IPS DF 4.7 (cell line): ENCODE measurements at regions not wholly inside any gene's neighbourhood (a gene's known extent, or its start where the extent isn't known, plus 50 kb on each side); places are given as distances from the start of the nearest gene placed in this dataset.
"Not testable (repeated sequence)": the region's sequence is repeated elsewhere in the genome, so short reads cannot be mapped to it uniquely, and the experiment has no call there.

Source experiments
- DNase-seq: peaks from one replicate; pipeline ENCODE4 v3.0.0-alpha.2; 2013; ENCODE audit warnings: low spot score; ENCODE audit errors: extremely low read depth

DNA sequence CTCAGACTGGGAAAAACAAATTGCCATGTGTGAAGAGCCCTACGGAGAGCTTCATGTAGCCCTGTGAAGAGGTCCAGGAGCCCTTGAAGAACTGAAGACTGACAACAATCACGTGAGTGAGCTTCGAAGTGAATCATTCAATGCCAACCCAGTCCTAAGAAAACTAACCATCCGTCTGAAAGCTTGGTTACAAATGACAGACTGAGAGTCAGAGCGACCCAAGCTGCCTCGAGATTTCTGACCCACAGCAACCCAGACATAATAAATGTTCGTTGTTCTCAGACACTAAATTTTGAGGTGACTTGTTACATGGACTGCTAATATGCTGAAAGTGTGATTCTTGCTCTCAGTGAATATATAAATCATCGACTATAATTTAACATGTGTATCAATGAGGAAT is 987.2 kb upstream of the ROBO1 start:
- no peak for DNase-seq

DNA sequence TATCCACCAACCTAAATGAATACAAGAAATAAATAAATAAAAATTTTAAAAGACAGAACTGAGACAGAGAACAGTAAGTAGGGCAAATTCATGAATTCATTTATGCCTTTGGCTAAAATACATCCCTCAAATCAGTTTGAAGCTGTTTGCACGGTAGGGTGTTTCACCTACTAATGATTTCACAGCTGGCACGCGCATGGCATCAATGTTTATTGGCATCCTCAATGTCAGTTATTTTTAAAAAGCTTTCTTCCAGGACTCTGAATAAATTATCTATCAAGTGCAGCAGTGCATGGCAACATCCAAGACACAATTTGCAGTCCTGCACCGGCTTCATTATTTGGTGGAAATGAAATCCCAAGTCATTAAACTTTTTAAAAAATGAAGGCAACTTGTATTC is 985.2 kb upstream of the ROBO1 start:
- no peak for DNase-seq

DNA sequence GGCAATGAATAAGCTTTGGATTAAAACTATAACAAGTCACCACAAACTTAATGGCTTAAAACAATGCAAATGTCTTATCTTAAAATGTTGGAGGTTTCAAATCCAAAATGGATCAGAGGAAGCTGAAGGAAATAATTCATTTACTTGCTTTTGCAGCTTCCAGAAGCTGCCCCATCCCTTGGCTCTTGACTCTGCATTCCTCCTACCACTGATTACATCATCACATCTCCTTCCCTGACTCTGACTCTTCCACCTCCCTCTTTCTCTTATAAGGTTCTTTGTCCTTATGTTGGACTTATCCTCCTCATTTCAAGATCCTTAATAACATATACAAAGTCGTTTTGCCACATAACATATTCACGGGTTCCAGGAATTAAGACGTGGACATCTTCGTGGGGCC is 982.8 kb upstream of the ROBO1 start:
- no peak for DNase-seq

DNA sequence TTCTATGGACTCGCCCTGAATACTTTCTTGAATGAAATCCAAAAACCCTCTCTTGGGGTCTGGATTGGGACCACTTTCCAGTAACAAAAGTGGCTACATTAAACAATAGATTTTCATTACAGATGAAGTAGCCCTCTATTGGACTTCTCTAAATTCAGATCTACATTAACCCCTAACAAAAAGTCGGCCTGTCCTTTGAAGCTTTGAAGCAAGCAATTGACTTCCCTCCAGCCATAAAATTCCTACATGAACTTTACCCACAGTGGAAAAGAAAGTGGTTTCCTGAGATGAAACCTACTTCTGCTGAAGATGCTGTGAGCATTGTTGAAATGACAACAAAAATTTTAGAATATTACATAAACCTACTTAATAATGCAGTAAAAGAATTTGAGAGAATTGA is 967.1 kb upstream of the ROBO1 start:
- DNase-seq: no peak

DNA sequence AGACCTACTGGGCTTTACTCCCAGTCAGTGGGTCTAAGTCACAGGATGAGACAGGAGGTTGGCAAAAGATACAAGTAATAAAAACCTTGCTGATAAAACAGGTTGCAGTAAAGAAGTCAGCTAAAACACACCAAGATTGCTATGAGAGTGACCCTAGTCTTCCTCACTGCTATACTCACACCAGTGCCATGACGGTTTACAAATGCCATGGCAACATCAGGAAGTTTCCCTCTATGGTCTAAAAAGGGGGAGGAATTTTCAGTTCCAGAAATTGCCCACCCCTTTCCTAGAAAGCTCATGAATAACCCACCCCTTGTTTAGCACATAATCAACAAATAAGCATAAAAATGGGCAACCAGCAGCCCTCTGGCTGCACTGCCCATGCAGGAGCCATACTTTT is 966.7 kb upstream of the ROBO1 start:
- no peak for DNase-seq

DNA sequence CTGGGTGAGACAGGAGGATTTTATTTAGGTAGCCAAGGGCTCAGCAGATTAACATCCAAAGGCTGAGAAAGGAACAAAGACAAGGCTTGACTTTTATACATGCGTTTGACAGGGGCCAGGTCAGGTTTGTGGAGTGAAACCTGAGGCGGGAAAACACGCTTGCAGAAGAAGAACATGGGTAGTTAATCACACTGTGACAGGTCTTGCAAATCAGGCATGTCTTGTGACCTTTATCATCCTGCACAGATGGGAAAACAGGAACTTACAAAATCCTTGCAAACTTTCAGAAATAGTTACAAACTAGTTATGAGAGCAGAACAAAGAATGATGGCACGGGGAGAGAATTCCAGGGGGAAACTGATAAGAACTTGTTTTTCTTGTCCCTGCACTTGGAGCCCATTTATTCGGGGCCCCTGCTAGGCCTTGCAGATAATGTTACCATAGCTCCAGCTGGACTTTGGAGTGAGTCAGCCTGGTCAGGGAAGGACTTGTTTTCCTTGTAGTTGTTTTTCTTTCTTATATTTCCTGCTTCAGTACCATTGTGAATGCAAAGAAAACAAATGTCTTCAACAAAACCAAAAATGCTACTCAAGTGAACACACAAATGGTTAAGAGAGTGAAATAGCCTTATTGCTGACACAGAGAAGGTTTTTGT is 965.9 kb upstream of the ROBO1 start:
- DNase-seq: no peak

DNA sequence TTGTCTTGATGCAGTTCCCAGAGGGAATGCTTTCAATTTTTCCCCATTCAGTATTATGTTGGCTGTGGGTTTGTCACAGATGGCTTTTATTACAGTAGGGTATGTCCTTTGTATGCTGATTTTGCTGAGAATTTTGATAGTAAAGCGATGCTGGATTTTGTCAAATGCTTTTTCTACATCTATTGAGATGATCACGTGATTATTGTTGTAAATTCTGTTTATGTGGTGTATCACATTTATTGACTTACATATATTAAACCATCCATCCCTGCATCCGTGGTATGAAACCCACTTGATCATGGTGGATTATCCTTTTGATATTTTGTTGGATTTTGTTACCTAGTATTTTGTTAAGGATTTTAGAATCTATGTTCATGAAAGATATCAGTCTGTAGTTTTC is 959.8 kb upstream of the ROBO1 start:
- not testable (repeated sequence) for DNase-seq

DNA sequence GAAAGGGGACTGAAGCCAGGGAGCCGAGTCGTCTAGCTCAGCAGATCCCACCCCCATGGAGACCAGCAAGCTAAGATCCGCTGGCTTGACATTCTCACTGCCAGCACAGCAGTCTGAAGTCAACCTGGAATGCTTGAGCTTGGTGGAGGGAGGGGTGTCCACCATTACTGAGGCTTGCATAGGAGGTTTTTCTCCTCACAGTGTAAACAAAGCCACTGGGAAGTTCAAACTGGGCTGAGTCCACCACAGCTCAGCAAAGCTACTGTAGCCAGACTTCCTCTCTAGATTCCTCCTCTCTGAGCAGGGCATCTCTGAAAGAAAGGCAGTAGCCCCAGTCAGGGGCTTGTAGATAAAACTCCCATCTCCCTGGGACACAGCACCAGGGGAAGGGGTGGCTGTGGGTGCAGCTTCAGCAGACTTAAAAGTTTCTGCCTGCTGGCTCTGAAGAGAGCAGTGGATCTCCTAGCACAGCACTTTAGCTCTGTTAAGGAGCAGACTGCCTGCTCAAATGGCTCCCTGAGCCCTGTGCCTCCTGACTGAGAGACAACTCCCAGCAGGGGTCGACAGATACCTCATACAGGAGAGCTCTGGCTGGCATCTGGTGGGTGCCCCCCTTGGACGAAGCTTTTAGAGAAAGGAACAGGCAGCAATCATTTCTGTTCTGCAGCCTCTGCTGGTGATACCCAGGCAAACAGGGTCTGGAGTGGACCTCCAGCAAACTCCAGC is 942.0 kb upstream of the ROBO1 start:
- not testable (repeated sequence) for DNase-seq

DNA sequence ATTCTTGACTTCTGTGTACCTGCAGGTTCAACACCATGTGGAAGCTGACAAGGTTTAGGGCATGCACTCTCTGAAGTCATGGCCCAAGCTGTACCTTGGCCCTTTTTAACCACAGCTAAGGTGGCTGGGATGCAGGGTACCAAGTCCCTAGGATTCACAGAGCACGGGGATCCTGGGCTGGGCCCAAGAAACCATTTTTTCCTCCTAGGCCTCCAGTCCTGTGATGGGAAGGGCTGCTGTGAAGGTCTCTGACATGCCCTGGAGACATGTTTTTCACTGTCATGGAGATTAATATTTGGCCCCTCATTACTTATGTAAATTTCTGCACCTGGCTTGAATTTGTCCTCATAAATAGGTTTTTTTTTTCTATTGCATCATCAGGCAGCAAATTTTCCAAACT is 937.5 kb upstream of the ROBO1 start:
- DNase-seq: no peak

DNA sequence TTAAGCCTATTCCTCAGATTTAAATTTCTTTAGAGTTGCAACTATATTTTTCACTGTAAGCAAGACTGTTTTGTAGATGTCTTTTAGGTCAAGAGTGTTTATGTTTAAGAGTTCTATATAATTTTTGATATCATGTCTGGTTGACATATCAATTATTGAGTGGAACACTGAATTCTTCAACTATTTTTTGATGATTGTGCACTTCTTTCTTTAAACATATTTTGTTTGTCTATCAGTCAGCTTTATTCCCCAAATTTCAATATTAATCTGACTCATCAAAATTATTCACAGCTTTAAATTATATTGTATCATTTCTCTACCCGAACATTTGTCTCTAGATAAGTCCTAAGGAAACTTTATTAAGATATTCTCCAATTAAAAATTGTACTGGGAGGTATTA is 933.6 kb upstream of the ROBO1 start:
- DNase-seq: no peak

DNA sequence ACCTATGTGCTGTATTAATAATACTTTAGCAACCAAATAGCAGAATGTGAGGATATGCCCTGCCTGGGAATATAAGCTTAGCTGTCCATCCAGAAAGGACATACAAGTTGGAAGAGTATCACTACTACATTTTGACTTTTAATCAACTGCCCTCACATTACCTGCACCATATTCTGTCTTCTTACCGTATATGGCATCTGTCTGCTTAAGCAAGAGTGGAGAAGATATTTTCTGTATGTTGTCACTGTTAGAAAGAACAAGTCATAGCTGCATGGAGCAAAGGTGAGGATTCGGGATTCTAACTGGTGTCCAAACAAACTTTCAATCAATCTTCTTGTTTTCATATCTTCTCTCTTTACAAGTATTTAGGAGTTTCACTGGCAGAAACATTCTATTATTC is 929.5 kb upstream of the ROBO1 start:
- DNase-seq: no peak

DNA sequence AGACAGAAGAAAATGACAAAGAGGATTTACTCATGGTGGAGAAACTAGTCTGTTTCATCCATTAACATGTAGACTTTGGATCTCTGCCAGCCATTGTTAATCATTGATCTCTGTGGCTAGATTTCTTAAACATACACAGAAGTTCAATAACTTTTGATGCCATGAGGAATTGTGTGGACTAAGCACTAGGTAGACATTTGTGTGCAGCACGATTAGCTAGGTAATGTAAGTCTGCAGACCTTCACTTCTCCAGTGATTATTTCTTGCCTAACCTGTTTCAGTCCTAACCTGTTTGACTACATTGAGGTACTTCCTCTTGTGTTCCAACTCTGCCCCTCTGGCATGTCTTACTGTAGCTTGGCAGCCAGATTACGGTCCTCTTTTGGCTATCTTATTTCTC is 928.5 kb upstream of the ROBO1 start:
- no peak for DNase-seq

DNA sequence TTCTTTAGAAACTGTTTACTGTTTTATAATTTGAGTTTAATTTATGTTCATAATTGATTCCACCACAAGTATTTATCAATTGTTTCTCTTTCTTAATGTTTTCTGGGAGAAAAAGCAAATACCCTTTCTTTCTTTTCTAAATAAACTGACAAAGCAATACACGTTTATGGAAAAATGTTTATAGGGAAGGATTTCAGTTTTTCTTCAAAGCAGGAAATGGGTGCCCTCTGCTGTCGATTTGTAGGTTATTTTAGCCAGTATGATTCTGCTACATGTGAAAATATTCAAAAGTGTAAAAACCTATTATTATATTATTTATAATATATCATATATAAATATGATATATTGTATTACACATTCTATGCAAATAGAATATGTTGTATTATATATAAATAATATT is 921.0 kb upstream of the ROBO1 start:
- DNase-seq: no peak

DNA sequence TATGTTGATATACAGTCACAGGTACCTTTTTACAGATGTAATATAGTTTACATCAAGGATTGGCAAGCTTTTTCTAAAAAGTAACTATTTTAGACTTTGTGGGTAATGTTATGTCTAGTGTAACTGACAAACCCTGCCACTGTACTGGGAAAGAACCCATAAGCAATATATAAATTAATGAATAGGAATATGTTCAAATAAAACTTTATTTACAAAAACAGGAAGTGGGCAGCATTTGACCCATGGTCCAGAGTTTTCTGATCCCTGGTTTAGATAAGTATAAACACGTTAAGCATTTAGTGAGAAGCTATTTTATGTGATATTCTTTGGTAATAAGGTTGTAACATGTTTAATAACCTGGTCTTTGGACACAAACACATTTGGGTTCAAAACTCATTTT is 915.2 kb upstream of the ROBO1 start:
- no peak for DNase-seq

DNA sequence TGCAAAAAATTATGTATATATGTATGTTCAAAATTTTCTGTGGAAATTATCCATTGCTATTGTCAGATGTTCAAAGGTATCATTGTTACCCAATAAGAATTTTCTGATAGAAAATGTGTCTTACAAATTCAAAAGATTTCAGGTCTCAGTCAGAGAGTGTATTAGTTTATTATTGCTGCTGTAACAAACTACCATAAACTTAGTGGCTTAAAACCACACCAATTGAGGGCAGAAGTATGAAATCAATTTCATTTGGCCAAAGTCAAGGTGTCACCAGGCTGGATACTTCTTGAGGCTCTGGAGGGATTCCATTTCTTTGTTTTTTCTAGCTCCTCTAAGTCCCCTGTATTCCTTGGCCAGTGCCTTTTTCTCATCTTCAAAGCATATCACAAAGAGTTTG is 914.4 kb upstream of the ROBO1 start:
- no peak for DNase-seq

DNA sequence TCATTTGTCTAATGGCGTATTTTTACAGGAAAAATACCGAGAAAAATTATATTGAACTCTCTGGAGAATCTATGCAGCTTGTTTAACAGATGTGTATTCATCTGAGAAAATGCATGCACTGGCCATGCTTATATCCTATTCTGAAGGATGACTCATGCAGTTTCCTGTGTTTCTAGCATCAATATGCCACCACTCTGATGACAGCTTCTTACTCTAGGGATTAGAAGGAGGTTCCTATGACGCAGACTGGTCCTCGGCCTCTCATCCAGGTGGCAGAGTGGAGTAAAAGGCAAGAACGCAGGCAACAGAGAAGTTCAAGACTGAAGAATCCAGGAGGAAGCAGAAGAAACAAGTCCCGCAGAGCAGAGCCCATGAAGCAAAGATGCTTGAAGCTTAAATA is 910.0 kb upstream of the ROBO1 start:
- DNase-seq: no peak

DNA sequence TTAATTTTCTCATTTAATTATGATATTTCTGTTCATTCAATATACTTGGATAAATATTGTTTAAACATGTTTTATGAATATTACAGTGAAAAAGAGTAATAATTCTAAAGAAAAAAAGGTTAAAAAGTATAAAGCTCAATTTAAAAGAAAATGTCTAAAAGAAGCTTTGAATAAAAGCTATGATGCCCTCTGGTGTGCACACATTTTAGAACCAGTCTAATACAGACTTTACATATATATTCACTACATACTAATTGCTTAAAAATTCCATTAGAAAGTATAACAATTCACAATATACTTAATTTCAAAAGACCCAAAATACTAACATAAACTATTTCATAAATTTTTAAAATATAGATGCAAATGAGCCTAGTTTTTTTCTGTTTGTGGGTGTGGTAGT is 909.1 kb upstream of the ROBO1 start:
- no peak for DNase-seq

DNA sequence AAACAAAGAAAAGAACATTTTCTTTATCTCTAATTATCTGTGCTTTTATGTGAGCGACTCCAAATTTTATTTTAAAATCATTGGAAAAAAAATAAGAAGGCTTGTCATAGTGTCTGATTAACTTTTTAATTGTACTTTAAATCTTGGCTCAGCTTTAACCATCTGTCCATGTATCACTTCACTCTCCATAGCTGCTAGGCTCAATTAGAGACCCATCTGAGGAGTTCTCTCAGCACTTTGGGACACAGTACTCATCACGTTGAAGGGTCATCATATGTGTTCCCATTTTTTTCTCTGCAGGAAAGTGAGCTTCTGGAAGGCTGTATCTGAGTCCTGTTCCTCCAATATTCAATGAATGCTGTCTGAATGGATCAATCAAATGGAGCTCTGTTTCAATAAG is 908.5 kb upstream of the ROBO1 start:
- no peak for DNase-seq

DNA sequence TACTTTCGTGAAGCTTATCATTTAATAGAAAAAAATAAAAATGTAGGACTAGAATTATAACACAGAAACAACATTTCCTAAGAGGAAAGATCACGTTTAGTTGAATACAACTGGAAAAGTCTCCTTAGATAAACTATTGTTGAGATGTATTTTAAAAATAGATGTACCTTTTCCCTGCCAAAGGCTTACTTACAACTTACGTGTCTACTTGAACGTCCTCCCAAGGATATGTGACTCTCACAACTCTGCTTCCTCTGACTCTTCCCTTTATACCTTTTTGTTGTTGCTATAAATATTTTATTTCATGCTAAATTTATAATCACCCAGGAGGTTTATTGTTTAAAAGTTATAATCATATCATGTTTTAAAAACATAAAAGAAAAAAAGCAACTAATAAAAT is 908.0 kb upstream of the ROBO1 start:
- DNase-seq: no peak

DNA sequence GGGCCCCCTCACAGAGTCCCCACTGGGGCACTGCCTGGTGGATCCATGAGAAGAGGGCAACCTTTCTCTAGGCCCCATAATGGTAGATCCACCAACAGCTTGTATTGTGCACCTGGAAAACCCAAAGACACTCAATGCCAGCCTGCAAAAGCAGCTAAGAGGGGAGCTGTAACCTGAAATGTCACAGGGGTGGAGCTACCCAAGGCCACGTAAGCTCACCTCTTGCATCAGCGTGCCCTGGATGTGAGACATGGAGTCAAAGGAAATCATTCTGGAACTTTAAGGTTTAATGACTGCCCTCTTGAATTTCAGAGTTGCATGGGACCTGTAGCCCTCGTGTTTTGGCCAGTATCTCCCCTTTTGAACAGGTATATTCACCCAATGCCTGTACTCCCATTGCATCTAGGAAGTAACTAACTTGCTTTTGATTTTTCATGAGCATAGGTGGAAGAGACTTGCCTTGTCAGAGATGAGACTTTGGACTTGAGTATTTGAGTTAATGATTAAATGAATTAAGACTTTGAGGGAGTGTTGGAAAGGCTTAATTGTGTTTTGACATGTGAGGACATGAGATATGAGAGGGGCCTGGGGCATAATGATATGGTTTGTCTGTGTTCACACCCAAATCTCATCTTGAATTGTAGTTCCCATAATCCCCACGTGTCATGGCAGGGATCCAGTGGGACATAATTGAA is 900.9 kb upstream of the ROBO1 start:
- no peak for DNase-seq

DNA sequence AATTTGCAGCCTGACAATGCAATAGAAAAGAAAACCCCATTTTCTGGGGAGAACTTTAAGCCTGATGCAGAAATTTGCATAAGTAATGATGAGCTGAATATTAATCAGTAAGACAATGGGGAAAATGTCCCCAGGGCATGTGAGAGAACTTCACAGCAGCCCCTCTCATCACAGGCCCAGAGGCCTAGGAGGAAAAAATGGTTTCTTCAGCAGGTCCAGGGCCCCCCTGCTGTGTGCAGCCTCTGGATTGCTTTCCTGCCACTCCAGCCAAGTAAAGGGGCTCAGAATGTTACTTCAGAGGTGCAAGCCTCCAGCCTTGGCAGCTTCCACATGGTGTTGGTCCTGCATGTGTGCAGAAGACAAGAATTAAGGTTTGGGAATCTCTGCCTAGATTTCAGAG is 900.3 kb upstream of the ROBO1 start:
- DNase-seq: no peak

DNA sequence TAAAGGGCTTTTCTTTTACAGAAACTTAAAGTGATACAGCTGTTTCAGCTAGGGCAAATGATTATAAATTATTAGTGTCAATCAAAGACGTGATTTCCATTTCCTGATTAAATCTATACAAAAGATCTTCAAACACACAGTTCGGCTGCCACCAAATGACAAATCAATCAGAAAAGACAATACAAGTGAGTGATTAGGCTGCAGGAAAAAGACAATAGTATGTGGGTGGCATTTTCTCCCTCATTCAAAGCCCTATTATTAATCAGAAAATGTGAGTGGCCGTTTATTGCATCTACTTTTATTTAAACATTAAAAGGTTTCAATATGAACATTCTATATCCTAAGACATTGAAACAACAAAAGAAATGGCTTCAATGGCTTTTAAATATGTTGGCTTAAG is 895.6 kb upstream of the ROBO1 start:
- no peak for DNase-seq

DNA sequence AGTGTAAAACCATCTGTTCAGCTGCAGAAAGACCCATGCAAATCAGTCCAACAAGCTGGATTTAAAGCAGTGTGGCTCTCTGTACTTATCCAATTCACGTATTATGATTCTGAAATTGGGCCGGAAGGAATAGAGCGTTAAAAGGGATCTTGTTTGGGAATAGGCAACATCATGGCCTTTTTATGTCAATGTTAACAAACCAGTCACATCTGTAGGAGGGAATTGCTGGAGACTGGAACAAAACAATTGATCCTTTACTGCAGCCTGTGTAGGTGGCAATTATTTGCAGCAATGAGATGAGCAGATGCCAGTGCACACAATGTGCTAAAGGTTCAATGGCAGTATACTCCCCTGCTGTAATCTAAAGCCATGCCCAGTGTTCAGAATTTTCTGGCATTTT is 887.4 kb upstream of the ROBO1 start:
- no peak for DNase-seq
